ENCODE measurements at regions not wholly inside any gene's neighbourhood (a gene's known extent, or its start where the extent isn't known, plus 50 kb on each side); places are given as distances from the start of the nearest gene placed in this dataset.

DNA sequence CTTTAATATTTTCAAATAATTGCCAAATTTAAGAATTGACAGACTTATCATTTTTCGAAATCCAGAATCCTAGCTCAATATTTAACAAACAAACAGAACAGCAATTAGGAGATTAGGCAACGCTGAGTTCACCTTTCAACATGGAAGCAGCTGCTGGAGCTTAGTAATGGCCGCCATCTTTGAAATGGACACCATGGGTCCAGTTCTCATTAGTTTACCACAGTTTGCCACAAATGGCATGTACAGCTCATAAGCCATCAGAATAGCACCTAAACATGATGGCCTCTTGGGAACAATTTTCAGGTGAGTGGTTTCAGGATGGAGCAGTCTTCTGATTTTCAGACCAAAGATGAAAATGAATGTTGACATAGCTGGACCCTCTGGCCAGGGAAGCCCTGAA, 313.6 kb upstream of the OBI1 start:
- TF ChIP-seq CTCF (IDR thresholded peaks at IDR 0.05), result no peak
- H3K27me3 ChIP-seq, result no peaks in the 10 kb centered on the region
- no peak overlapping the region for H3K27ac ChIP-seq
- DNase-seq, result no peak
- H3K4me3 ChIP-seq, result no peak overlapping the region
- no peaks in the 10 kb centered on the region for H3K36me3 ChIP-seq
- H3K9ac ChIP-seq (ENCODE audit: low read depth in 2 of 2, low read length in 2 of 2), result no peak overlapping the region
- H3K9me3 ChIP-seq, result no peaks in the 10 kb centered on the region
- intact Hi-C loops (cut with DNase I), result no loop called here
- no peaks in the 10 kb centered on the region for H3K4me1 ChIP-seq

DNA sequence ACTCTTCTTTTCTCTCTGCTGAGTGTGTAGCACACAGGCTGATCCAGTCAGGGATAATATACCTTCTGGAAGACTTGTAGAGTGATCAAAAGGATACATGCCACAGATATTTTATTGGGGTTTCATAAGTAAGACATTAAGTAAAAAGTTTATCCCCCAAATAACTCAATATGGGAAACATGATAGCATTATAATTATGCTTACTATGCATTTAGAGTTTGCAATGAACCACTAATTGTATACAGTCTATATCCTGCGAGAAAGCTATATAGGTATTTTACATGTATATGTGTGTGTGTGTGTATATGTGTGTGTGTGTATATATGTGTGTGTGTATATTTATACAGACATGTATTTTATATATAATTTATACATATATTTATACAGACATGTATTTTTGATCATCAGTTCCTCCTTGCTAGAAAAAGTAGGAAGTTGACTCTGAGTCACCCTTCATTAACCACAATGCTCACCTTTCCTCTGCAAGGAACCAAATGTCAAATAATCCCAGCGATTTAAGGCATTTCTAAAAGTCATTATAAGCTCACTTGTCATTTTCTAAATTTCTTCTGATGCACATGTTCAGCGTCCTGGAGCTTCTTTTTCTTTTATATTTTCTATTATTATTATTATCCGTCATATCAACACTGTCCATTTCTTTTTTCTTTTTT, 312.5 kb upstream of the OBI1 start:
- TF ChIP-seq CTCF (IDR thresholded peaks at IDR 0.05), result no peak
- no peak overlapping the region for H3K9ac ChIP-seq (ENCODE audit: low read depth in 2 of 2, low read length in 2 of 2)
- no peak overlapping the region for H3K4me3 ChIP-seq
- H3K9me3 ChIP-seq, result no peaks in the 10 kb centered on the region
- H3K4me1 ChIP-seq, result no peaks in the 10 kb centered on the region
- no peaks in the 10 kb centered on the region for H3K27me3 ChIP-seq
- no peak for DNase-seq
- H3K36me3 ChIP-seq, result no peaks in the 10 kb centered on the region
- H3K27ac ChIP-seq, result no peak overlapping the region
- intact Hi-C loops (cut with DNase I), result no loop called here

DNA sequence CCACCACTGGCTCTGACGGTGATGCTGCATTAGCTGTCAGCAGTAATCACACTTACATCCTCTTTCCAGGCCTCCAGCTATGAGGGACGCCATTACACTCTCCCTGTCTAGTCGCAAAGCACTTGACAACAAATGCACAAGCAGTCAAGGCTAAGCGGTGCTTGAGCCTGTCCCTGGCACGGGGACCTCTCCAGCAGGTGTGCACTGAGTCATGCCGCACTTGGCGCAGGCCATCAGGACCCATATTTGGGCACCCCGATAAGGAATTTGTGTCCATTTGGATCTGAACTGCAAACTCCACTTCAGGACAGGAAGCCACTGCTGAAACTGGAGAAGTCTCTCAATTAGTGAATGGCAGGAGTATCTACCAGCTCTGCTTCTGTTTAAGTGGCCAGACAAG, 301.9 kb upstream of the OBI1 start:
- no peak overlapping the region for H3K4me3 ChIP-seq
- H3K9ac ChIP-seq (ENCODE audit: low read depth in 2 of 2, low read length in 2 of 2), result no peak overlapping the region
- TF ChIP-seq CTCF (IDR thresholded peaks at IDR 0.05), result no peak
- intact Hi-C loops (cut with DNase I), result no loop called here
- no peaks in the 10 kb centered on the region for H3K9me3 ChIP-seq
- H3K27me3 ChIP-seq, result no peaks in the 10 kb centered on the region
- no peak for DNase-seq
- no peaks in the 10 kb centered on the region for H3K36me3 ChIP-seq
- H3K27ac ChIP-seq, result no peak overlapping the region
- no peaks in the 10 kb centered on the region for H3K4me1 ChIP-seq

- no peak overlapping the region for H3K27ac ChIP-seq
- H3K9me3 ChIP-seq, result no peaks in the 10 kb centered on the region
- no peak for DNase-seq
- no peaks in the 10 kb centered on the region for H3K27me3 ChIP-seq
- intact Hi-C loops (cut with DNase I), result no loop called here
- H3K4me1 ChIP-seq, result no peaks in the 10 kb centered on the region
- no peak overlapping the region for H3K9ac ChIP-seq (ENCODE audit: low read depth in 2 of 2, low read length in 2 of 2)
- H3K36me3 ChIP-seq, result no peaks in the 10 kb centered on the region
- no peak overlapping the region for H3K4me3 ChIP-seq
- no peak for TF ChIP-seq CTCF (IDR thresholded peaks at IDR 0.05)
These were observed 299.1 kb upstream of the OBI1 start for GRCh38 chr13:78958006-78958405.

- no peak overlapping the region for H3K27ac ChIP-seq
- H3K27me3 ChIP-seq, result no peaks in the 10 kb centered on the region
- no peak for TF ChIP-seq CTCF (IDR thresholded peaks at IDR 0.05)
- no peak overlapping the region for H3K4me3 ChIP-seq
- no peak for DNase-seq
- no peaks in the 10 kb centered on the region for H3K36me3 ChIP-seq
- no peak overlapping the region for H3K9ac ChIP-seq (ENCODE audit: low read depth in 2 of 2, low read length in 2 of 2)
- intact Hi-C loops (cut with DNase I), result no loop called here
- no peaks in the 10 kb centered on the region for H3K9me3 ChIP-seq
- H3K4me1 ChIP-seq, result no peaks in the 10 kb centered on the region
These were observed 281.6 kb upstream of the OBI1 start for GRCh38 chr13:78940455-78941130.
